Hepatocyte (in vitro differentiated cells): ENCODE measurements at regions not wholly inside any gene's neighbourhood (a gene's known extent, or its start where the extent isn't known, plus 50 kb on each side); places are given as distances from the start of the nearest gene placed in this dataset.
A peak's percentile ranks its signal among the peaks of the same experiment; 100 is the strongest.
"Not testable (repeated sequence)": the region's sequence is repeated elsewhere in the genome, so short reads cannot be mapped to it uniquely, and the experiment has no call there.

ENCODE experiments used
- DNase-seq: peaks from one replicate; pipeline ENCODE4 v3.0.0-alpha.2; 2016; ENCODE audit warnings: low spot score
- H2AFZ ChIP-seq: fragments of 200-600 bp; sonication (generic); 2 replicates; pipeline ENCODE4 v1.6.0; 2016; ENCODE audit warnings: antibody characterized with exemption, mild to moderate bottlenecking
- H3K27ac ChIP-seq: fragments of 200-600 bp; sonication (generic); 2 replicates; pipeline ENCODE4 v1.5.1; 2016; ENCODE audit warnings: mild to moderate bottlenecking
- H3K27me3 ChIP-seq: fragments of 200-600 bp; sonication (generic); 2 replicates; pipeline ENCODE4 v1.6.1; 2016
- H3K36me3 ChIP-seq: fragments of 200-600 bp; sonication (generic); replicated peaks from 2 replicates; pipeline ENCODE4 v1.5.1; 2016; ENCODE audit warnings: low read depth; ENCODE audit not compliant: insufficient read depth
- H3K4me1 ChIP-seq: fragments of 200-600 bp; sonication (generic); 2 replicates; pipeline ENCODE4 v1.5.1; 2016; ENCODE audit warnings: mild to moderate bottlenecking, moderate library complexity; ENCODE audit not compliant: insufficient read depth
- H3K4me2 ChIP-seq: fragments of 200-600 bp; sonication (generic); 2 replicates; pipeline ENCODE4 v1.6.0; 2016
- H3K4me3 ChIP-seq: fragments of 200-600 bp; sonication (generic); 2 replicates; pipeline ENCODE4 v1.5.1; 2016; ENCODE audit warnings: mild to moderate bottlenecking
- H3K79me2 ChIP-seq: fragments of 200-600 bp; sonication (generic); 2 replicates; pipeline ENCODE4 v1.6.0; 2017; ENCODE audit warnings: mild to moderate bottlenecking
- H3K9me2 ChIP-seq: fragments of 200-600 bp; sonication (generic); replicated peaks from 2 replicates; pipeline ENCODE4 v1.6.0; 2017; ENCODE audit warnings: mild to moderate bottlenecking; ENCODE audit not compliant: insufficient read depth
- H3K9me3 ChIP-seq: fragments of 200-600 bp; sonication (generic); 2 replicates; pipeline ENCODE4 v1.5.1; 2016; ENCODE audit warnings: low read depth, mild to moderate bottlenecking
- H4K20me1 ChIP-seq: fragments of 200-600 bp; sonication (generic); 2 replicates; pipeline ENCODE4 v1.6.0; 2016; ENCODE audit warnings: mild to moderate bottlenecking; ENCODE audit not compliant: insufficient read depth, poor library complexity, severe bottlenecking
- CTCF ChIP-seq: fragments of 200-600 bp; sonication (generic); IDR thresholded peaks from 2 replicates; pipeline ENCODE4 v1.5.1; 2016; ENCODE audit warnings: antibody characterized with exemption, mild to moderate bottlenecking; ENCODE audit not compliant: poor library complexity
- EZH2 ChIP-seq: fragments of 200-600 bp; sonication (generic); IDR thresholded peaks from 2 replicates; pipeline ENCODE4 v1.6.1; 2016; ENCODE audit warnings: antibody characterized with exemption, mild to moderate bottlenecking, borderline replicate concordance
- EZH2phosphoT487 ChIP-seq: fragments of 200-600 bp; sonication (generic); IDR thresholded peaks from one replicate; pipeline ENCODE4 v1.6.1; 2018; ENCODE audit warnings: antibody characterized with exemption, mild to moderate bottlenecking, low read depth, moderate library complexity; ENCODE audit not compliant: unreplicated experiment, severe bottlenecking
- WGBS: methylation state at CpG from one replicate; pipeline ENCODE4 v1.1.6; 2016; ENCODE audit warnings: low lambda C conversion rate; ENCODE audit errors: missing lambda C conversion rate; 5-methylcytosine and 5-hydroxymethylcytosine counted together

- TF ChIP-seq CTCF (no peak), EZH2 (no peak), EZH2phosphoT487 (no peak)
- no peak overlapping the region for H3K4me2 ChIP-seq
- WGBS, result 54% methylated on average over 1 of the region's 1 CpG
- no peak overlapping the region for H3K27ac ChIP-seq
- no peak overlapping the region for H2AFZ ChIP-seq
- no peak for DNase-seq
- no peaks in the 10 kb centered on the region for H3K27me3 ChIP-seq
- no peaks in the 10 kb centered on the region for H4K20me1 ChIP-seq
- H3K79me2 ChIP-seq, result no peaks in the 10 kb centered on the region
- no peaks in the 10 kb centered on the region for H3K36me3 ChIP-seq
- H3K9me2 ChIP-seq, result no peaks in the 10 kb centered on the region
- H3K4me3 ChIP-seq, result no peak overlapping the region
- H3K9me3 ChIP-seq, result no peaks in the 10 kb centered on the region
- H3K4me1 ChIP-seq, result no peaks in the 10 kb centered on the region
Measured at GRCh38 chr2:13524492-13524891, 807.8 kb downstream of the TRIB2 start.

- not testable (repeated sequence) for H3K4me1 ChIP-seq, H3K9me2 ChIP-seq, H3K9me3 ChIP-seq, H3K4me2 ChIP-seq, H3K36me3 ChIP-seq, H2AFZ ChIP-seq, H3K4me3 ChIP-seq, DNase-seq, H3K27me3 ChIP-seq, H3K79me2 ChIP-seq, H3K27ac ChIP-seq, H4K20me1 ChIP-seq
- WGBS, result 82% methylated on average over 9 of the region's 9 CpGs
Measured at GRCh38 chr2:13531735-13532410, 815.1 kb downstream of the TRIB2 start.

- H3K79me2 ChIP-seq, H3K9me3 ChIP-seq, H3K4me1 ChIP-seq, H2AFZ ChIP-seq, H3K4me2 ChIP-seq, H3K36me3 ChIP-seq, H3K9me2 ChIP-seq, H3K27me3 ChIP-seq, DNase-seq, H3K4me3 ChIP-seq, H4K20me1 ChIP-seq: not testable (repeated sequence)
- peak overlapping the region; percentile 63 for H3K27ac ChIP-seq
- WGBS, result 83% methylated on average over 22 of the region's 22 CpGs
Measured at GRCh38 chr2:13532781-13533523, 816.2 kb downstream of the TRIB2 start.

GRCh38 chr2:13533524-13533922, 816.8 kb downstream of the TRIB2 start:
- 70% methylated on average over 2 of the region's 2 CpGs for WGBS
- Histone ChIP-seq H3K4me2 (no peak overlapping the region), H4K20me1 (no peaks in the 10 kb centered on the region), H3K9me3 (no peaks in the 10 kb centered on the region), H3K36me3 (no peaks in the 10 kb centered on the region), H3K27me3 (no peaks in the 10 kb centered on the region), H3K4me1 (no peaks in the 10 kb centered on the region), H2AFZ (no peak overlapping the region), H3K79me2 (no peaks in the 10 kb centered on the region), H3K4me3 (no peak overlapping the region), H3K9me2 (no peaks in the 10 kb centered on the region), H3K27ac (peak overlapping the region; percentile 63)
- TF ChIP-seq CTCF (no peak), EZH2phosphoT487 (no peak), EZH2 (no peak)
- DNase-seq, result no peak
